ENCODE measurements at regions not wholly inside any gene's neighbourhood (a gene's known extent, or its start where the extent isn't known, plus 50 kb on each side); places are given as distances from the start of the nearest gene placed in this dataset.
A peak's percentile ranks its signal among the peaks of the same experiment; 100 is the strongest.

DNA sequence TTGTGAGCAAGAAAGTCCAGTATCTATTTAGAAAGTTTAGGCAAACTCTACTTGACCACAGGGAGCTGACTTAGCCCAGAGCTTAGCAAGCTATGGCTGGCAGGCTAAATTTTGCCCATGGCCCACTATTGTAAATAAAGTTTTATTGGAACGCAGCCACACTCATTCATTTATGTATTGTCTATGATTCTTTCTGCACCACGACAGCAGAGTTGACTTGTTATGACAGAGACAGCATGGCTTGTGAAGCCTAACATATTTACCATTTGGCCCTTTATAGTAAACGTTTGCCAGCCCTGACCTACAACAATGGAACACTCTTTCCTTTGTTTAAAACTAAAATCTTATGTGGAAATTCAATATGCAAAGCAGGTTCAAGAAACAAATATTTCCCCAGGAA, 100.0 kb upstream of the ZFHX3 start:
- 63 to 81% methylated on average over 3 of the region's 3 CpGs for WGBS, 2 donors
- no peak overlapping the region for H3K4me3 ChIP-seq
- H3K4me1 ChIP-seq (ENCODE audit: control insufficient read depth in 5 of 5, insufficient read depth in 5 of 5, low read length in 5 of 5): peaks cover 0 to 54% (median 11%) of the 10 kb centered on the region in 5 donors
- ATAC-seq (ENCODE audit: insufficient read depth, low FRiP score) (no peak), DNase-seq (no peak)
- H3K9me3 ChIP-seq (ENCODE audit: control insufficient read depth in 4 of 4, insufficient read depth in 3 of 4, low read length in 3 of 4): peaks cover 0 to 2% (median 0%) of the 10 kb centered on the region in 4 donors
- TF ChIP-seq, protein P1, sequence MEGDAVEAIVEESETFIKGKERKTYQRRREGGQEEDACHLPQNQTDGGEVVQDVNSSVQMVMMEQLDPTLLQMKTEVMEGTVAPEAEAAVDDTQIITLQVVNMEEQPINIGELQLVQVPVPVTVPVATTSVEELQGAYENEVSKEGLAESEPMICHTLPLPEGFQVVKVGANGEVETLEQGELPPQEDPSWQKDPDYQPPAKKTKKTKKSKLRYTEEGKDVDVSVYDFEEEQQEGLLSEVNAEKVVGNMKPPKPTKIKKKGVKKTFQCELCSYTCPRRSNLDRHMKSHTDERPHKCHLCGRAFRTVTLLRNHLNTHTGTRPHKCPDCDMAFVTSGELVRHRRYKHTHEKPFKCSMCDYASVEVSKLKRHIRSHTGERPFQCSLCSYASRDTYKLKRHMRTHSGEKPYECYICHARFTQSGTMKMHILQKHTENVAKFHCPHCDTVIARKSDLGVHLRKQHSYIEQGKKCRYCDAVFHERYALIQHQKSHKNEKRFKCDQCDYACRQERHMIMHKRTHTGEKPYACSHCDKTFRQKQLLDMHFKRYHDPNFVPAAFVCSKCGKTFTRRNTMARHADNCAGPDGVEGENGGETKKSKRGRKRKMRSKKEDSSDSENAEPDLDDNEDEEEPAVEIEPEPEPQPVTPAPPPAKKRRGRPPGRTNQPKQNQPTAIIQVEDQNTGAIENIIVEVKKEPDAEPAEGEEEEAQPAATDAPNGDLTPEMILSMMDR (IDR thresholded peaks at IDR 0.05; ENCODE audit: control extremely low read depth, extremely low read depth): no peak
- no peaks in the 10 kb centered on the region for H3K27me3 ChIP-seq (ENCODE audit: control insufficient read depth in 3 of 3, insufficient read depth in 3 of 3, low read length in 2 of 3)
- no peak overlapping the region for H3K9ac ChIP-seq (ENCODE audit: insufficient read depth in 1 of 2, low read length in 2 of 2)
- no peak overlapping the region for H3K27ac ChIP-seq (ENCODE audit: low read depth in 1 of 2, low read length in 1 of 2)
- no peaks in the 10 kb centered on the region for H3K36me3 ChIP-seq (ENCODE audit: control insufficient read depth in 4 of 4, insufficient read depth in 4 of 4, low read length in 4 of 4)

DNA sequence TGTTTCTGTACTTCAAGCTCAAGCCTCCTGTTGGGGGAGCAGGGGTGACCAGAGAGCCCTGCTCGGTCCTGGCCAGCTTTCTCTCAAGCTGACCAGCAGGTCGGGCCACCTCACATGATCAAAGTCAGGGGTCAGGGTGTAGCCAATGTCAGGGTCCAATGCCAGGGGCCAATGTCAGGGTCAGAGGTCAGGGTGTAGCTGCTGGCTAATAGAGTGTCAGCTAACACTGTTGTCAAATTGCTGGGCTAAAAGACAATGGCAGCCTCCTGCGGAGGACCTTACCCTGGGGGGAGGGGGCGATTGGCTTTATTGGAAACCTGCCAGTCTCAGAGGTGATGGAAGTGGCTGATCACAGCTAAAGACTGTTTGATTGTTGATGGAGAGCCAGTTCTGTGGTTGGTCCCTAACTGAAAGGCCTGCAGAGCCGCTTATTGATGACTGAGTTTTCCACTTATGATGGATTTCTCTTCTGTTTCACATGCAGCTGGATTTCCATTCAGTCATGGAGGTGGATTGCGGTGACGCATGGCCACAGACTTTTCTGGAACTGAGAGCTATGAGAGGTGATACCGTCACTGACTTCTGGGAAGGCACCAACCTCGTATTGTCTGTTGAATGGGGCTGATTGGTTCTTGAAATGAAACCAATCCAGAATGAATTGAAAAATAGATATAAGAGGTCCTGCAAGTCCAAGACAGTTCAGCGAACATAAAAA, 97.4 kb upstream of the ZFHX3 start:
- Histone ChIP-seq H3K27me3 (ENCODE audit: control insufficient read depth in 3 of 3, insufficient read depth in 3 of 3, low read length in 2 of 3) (no peaks in the 10 kb centered on the region), H3K9ac (ENCODE audit: insufficient read depth in 1 of 2, low read length in 2 of 2) (no peak overlapping the region), H3K27ac (ENCODE audit: low read depth in 1 of 2, low read length in 1 of 2) (no peak overlapping the region), H3K4me3 (no peak overlapping the region), H3K4me1 (ENCODE audit: control insufficient read depth in 5 of 5, insufficient read depth in 5 of 5, low read length in 5 of 5) (peaks cover 0 to 30% (median 6%) of the 10 kb centered on the region in 5 donors), H3K36me3 (ENCODE audit: control insufficient read depth in 4 of 4, insufficient read depth in 4 of 4, low read length in 4 of 4) (no peaks in the 10 kb centered on the region), H3K9me3 (ENCODE audit: control insufficient read depth in 4 of 4, insufficient read depth in 3 of 4, low read length in 3 of 4) (no peaks in the 10 kb centered on the region)
- no peak for ATAC-seq (ENCODE audit: insufficient read depth, low FRiP score)
- 88 to 94% methylated on average over 10 of the region's 10 CpGs for WGBS, 2 donors
- TF ChIP-seq, protein P1 (IDR thresholded peaks at IDR 0.05; ENCODE audit: control extremely low read depth, extremely low read depth): no peak
- no peak for DNase-seq

DNA sequence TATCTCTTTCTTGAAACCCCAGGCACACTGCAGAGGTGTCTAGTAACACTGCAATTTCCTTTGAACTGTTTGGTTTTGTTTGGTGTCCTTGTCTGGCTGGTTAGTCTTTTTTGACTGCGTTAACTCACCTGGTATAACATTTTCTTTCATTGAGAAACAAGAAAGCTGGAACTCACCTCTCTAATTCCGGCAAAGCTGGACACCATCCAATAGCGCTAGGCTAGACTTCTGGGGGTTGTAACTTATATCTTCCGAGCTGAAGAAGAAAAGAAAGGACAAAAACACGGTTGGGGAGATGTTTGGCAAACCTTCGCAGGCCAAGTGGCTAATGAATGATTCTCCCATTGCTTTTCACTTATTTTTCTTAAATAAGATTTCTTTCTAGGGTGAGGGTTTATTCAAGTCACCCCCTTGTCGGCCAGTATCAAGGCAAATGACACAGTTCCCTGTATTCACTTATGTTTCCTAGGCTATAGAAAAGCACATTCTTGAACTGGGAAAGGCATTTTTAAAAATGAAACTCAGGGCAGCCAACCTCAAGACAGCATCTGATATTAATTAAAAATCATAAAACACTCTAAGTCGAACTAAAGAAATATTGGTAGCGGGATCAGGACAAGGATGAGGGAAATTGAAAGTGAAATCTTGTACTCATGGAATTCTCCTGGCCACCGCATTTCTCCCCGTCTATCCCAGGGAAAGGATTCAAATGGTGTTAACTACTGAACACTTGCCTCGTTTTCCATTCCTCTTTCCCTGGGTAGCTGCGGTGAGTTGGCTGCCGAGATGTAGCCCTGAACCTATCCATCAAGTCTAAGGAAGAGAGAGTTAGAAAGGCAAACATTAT, 95.9 kb upstream of the ZFHX3 start:
- peak overlapping the region in 1 of 2 donors; percentile 72 for H3K9ac ChIP-seq (ENCODE audit: insufficient read depth in 1 of 2, low read length in 2 of 2)
- no peak for ATAC-seq (ENCODE audit: insufficient read depth, low FRiP score)
- peak in 2 of 3 donors; percentile 58 to 59 for DNase-seq

More for the DNA sequence above, 95.9 kb upstream of the ZFHX3 start:
- H3K4me3 ChIP-seq: no peak overlapping the region
- peaks cover 0 to 23% (median 0%) of the 10 kb centered on the region in 5 donors for H3K4me1 ChIP-seq (ENCODE audit: control insufficient read depth in 5 of 5, insufficient read depth in 5 of 5, low read length in 5 of 5)
- 45 to 70% methylated on average over 14 of the region's 14 CpGs for WGBS, 2 donors
- peak overlapping the region; percentile 17 to 28 for H3K27ac ChIP-seq (ENCODE audit: low read depth in 1 of 2, low read length in 1 of 2)
- no peaks in the 10 kb centered on the region for H3K36me3 ChIP-seq (ENCODE audit: control insufficient read depth in 4 of 4, insufficient read depth in 4 of 4, low read length in 4 of 4)
- H3K27me3 ChIP-seq (ENCODE audit: control insufficient read depth in 3 of 3, insufficient read depth in 3 of 3, low read length in 2 of 3): no peaks in the 10 kb centered on the region
- TF ChIP-seq, protein P1 (IDR thresholded peaks at IDR 0.05; ENCODE audit: control extremely low read depth, extremely low read depth): no peak
- H3K9me3 ChIP-seq (ENCODE audit: control insufficient read depth in 4 of 4, insufficient read depth in 3 of 4, low read length in 3 of 4): no peaks in the 10 kb centered on the region

All from lung (tissue), 11 donors.